HEK293 (cell line): ENCODE measurements at regions not wholly inside any gene's neighbourhood (a gene's known extent, or its start where the extent isn't known, plus 50 kb on each side); places are given as distances from the start of the nearest gene placed in this dataset.

ENCODE experiments used
- CTCF ChIA-PET: fragments of 350-600 bp; formaldehyde crosslinking; extraction: SDS; loops from one replicate; lab custom pipeline; 2021; ENCODE audit warnings: antibody characterized with exemption; lab: Yijun Ruan, JAX
- POLR2A ChIA-PET: fragments of 300-600 bp; formaldehyde crosslinking; extraction: SDS; loops from one replicate; lab custom pipeline; 2020; ENCODE audit warnings: antibody characterized with exemption, inconsistent platforms; lab: Yijun Ruan, JAX
- H3K27ac ChIP-seq: fragments of 200-500 bp; sonication (Bioruptor generic); 2 replicates; pipeline ENCODE4 v1.5.1; 2014; ENCODE audit warnings: low read depth, low read length, control low read depth, inconsistent platforms; ENCODE audit errors: extremely low read depth
- H3K36me3 ChIP-seq, 2 experiments: fragments of 200-500 bp in 1 of 2; sonication (Bioruptor generic) in 1 of 2; 1 replicate in 1 of 2; 2 replicates in 1 of 2; pipeline ENCODE4 v1.5.1; 2014 to 2017; ENCODE audit warnings: inconsistent platforms in 2 of 2, low read length in 2 of 2; ENCODE audit not compliant: control insufficient read depth in 2 of 2, insufficient read depth in 1 of 2
- H3K4me1 ChIP-seq: fragments of 200-500 bp; sonication (Bioruptor generic); 2 replicates; pipeline ENCODE4 v1.5.1; 2014; ENCODE audit warnings: mild to moderate bottlenecking, low read length, inconsistent platforms; ENCODE audit not compliant: control insufficient read depth, insufficient read depth
- H3K4me3 ChIP-seq: 2 replicates; pipeline ENCODE4 v1.5.1; 2011; ENCODE audit warnings: low read depth, mild to moderate bottlenecking, control low read depth, low read length, moderate library complexity
- H3K9me3 ChIP-seq: fragments of 200-500 bp; sonication (Bioruptor generic); 2 replicates; pipeline ENCODE4 v1.5.1; 2014; ENCODE audit warnings: low read depth, low read length, inconsistent platforms; ENCODE audit not compliant: control insufficient read depth, insufficient read depth
- FEZF1 ChIP-seq: fragments of 450-650 bp; formaldehyde crosslinking; IDR thresholded peaks from 2 replicates; pipeline ENCODE4 v1.5.1; 2016; ENCODE audit warnings: missing biosample characterization, missing genetic modification characterization
- KLF16 ChIP-seq: fragments of 450-650 bp; formaldehyde crosslinking; IDR thresholded peaks from 2 replicates; pipeline ENCODE4 v1.5.1; 2017; ENCODE audit warnings: missing biosample characterization, missing genetic modification characterization
- KLF8 ChIP-seq: fragments of 450-650 bp; formaldehyde crosslinking; IDR thresholded peaks from 2 replicates; pipeline ENCODE4 v1.5.1; 2016; ENCODE audit warnings: missing biosample characterization, missing genetic modification characterization
- KLF9 ChIP-seq: fragments of 450-650 bp; formaldehyde crosslinking; IDR thresholded peaks from 2 replicates; pipeline ENCODE4 v1.5.1; 2016; ENCODE audit warnings: missing biosample characterization, missing genetic modification characterization, low read depth
- MEIS1 ChIP-seq: sonication (generic); formaldehyde crosslinking; IDR thresholded peaks from 2 replicates; pipeline ENCODE4 v1.8.1; 2022; ENCODE audit warnings: missing genetic modification reagents, mild to moderate bottlenecking, borderline replicate concordance
- SCRT1 ChIP-seq: fragments of 450-650 bp; formaldehyde crosslinking; IDR thresholded peaks from 2 replicates; pipeline ENCODE4 v1.5.1; 2016; ENCODE audit warnings: missing biosample characterization, missing genetic modification characterization, borderline replicate concordance
- ZFP69B ChIP-seq: fragments of 450-650 bp; formaldehyde crosslinking; IDR thresholded peaks from 2 replicates; pipeline ENCODE4 v1.5.1; 2016; ENCODE audit warnings: missing biosample characterization, missing genetic modification characterization
- ZNF10 ChIP-seq: fragments of 450-650 bp; formaldehyde crosslinking; IDR thresholded peaks from 2 replicates; pipeline ENCODE4 v1.5.1; 2017; ENCODE audit warnings: missing biosample characterization, missing genetic modification characterization
- ZNF112 ChIP-seq: fragments of 450-650 bp; formaldehyde crosslinking; IDR thresholded peaks from 2 replicates; pipeline ENCODE4 v1.5.0; 2017; ENCODE audit warnings: missing biosample characterization, missing genetic modification characterization
- ZNF132 ChIP-seq: fragments of 450-650 bp; formaldehyde crosslinking; IDR thresholded peaks from 2 replicates; pipeline ENCODE4 v1.5.1; 2017; ENCODE audit warnings: missing biosample characterization, missing genetic modification characterization, borderline replicate concordance
- ZNF140 ChIP-seq: fragments of 450-650 bp; formaldehyde crosslinking; IDR thresholded peaks from 2 replicates; pipeline ENCODE4 v1.5.1; 2016; ENCODE audit warnings: missing biosample characterization, missing genetic modification characterization
- ZNF146 ChIP-seq: fragments of 450-650 bp; formaldehyde crosslinking; IDR thresholded peaks from 2 replicates; pipeline ENCODE4 v1.5.1; 2016; ENCODE audit warnings: missing biosample characterization, missing genetic modification characterization
- ZNF169 ChIP-seq: fragments of 450-650 bp; formaldehyde crosslinking; IDR thresholded peaks from 2 replicates; pipeline ENCODE4 v1.5.1; 2016; ENCODE audit warnings: missing biosample characterization, missing genetic modification characterization
- ZNF335 ChIP-seq: fragments of 450-650 bp; formaldehyde crosslinking; conservative IDR thresholded peaks from 2 replicates; pipeline ENCODE4 v1.5.1; 2016; ENCODE audit warnings: missing biosample characterization, missing genetic modification characterization
- ZNF544 ChIP-seq: fragments of 450-650 bp; formaldehyde crosslinking; IDR thresholded peaks from 2 replicates; pipeline ENCODE4 v1.5.0; 2017; ENCODE audit warnings: missing biosample characterization, missing genetic modification characterization
- ZNF548 ChIP-seq: fragments of 450-650 bp; formaldehyde crosslinking; IDR thresholded peaks from 2 replicates; pipeline ENCODE4 v1.5.1; 2016; ENCODE audit warnings: missing biosample characterization, missing genetic modification characterization
- ZNF560 ChIP-seq: fragments of 450-650 bp; formaldehyde crosslinking; IDR thresholded peaks from 2 replicates; pipeline ENCODE4 v1.5.1; 2017; ENCODE audit warnings: missing biosample characterization, missing genetic modification characterization, borderline replicate concordance
- ZNF624 ChIP-seq: fragments of 450-650 bp; formaldehyde crosslinking; IDR thresholded peaks from 2 replicates; pipeline ENCODE4 v1.5.1; 2017; ENCODE audit warnings: missing biosample characterization, missing genetic modification characterization
- ZNF629 ChIP-seq: fragments of 450-650 bp; formaldehyde crosslinking; IDR thresholded peaks from 2 replicates; pipeline ENCODE4 v1.5.1; 2017; ENCODE audit warnings: missing biosample characterization, missing genetic modification characterization
- ZNF645 ChIP-seq: fragments of 450-650 bp; formaldehyde crosslinking; IDR thresholded peaks from 2 replicates; pipeline ENCODE4; 2016; ENCODE audit warnings: missing biosample characterization, missing genetic modification characterization
- ZNF704 ChIP-seq: fragments of 450-650 bp; formaldehyde crosslinking; IDR thresholded peaks from 2 replicates; pipeline ENCODE4 v1.5.1; 2016; ENCODE audit warnings: missing biosample characterization, missing genetic modification characterization
- ZNF747 ChIP-seq: fragments of 450-650 bp; formaldehyde crosslinking; IDR thresholded peaks from 2 replicates; pipeline ENCODE4 v1.5.1; 2016; ENCODE audit warnings: missing biosample characterization, missing genetic modification characterization
- ZSCAN18 ChIP-seq: fragments of 450-650 bp; formaldehyde crosslinking; IDR thresholded peaks from 2 replicates; pipeline ENCODE4 v1.5.1; 2016; ENCODE audit warnings: missing biosample characterization, missing genetic modification characterization
- ZSCAN30 ChIP-seq: fragments of 450-650 bp; IDR thresholded peaks from 2 replicates; pipeline ENCODE4 v1.5.1; 2018; ENCODE audit warnings: missing biosample characterization, mild to moderate bottlenecking, missing genetic modification characterization, moderate library complexity
- TF ChIP-seq, protein P1 (sequence below): fragments of 450-650 bp; formaldehyde crosslinking; optimal IDR thresholded peaks from 2 replicates; pipeline ENCODE3; 2016; ENCODE audit warnings: missing biosample characterization, mild to moderate bottlenecking, missing genetic modification characterization

DNA sequence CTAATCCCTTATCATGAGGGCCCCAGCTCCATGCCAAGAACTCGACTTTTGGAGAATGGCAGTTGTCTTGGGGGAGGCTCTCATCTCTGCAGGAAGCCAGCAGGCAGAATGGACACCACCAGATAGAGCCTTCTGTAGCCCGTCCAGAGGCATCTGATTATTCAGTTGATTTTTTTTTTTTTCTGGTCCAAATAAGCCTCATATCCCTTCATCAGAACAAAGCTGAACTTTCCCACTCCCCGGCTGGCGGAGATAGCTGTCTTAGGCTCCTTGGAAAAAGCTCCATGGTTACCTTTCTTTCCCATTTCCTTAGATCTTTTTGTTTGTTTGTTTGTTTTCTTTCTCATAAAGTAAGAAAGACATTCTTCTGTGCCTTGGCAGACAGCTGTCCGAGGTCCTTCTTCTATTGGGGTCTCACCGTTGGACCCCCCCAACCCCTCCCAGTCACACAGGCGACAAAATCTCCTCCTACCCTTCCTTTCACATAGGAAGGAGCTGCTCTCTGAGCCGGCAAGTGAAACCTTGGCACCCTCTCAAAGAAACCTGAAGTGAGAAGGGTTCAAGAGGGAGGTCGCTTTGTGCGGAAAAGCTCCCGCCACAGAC lies 278.5 kb downstream of the RPS6KC1 start:
- H3K9me3 ChIP-seq = no peaks in the 10 kb centered on the region
- no peaks in the 10 kb centered on the region for H3K36me3 ChIP-seq
- POLR2A ChIA-PET = interaction anchor here (0.8 kb wide), 1 partner anchor 70 kb away, joined by 5 read pairs; no protein-coding TSS in a partner anchor
- H3K4me1 ChIP-seq = no peaks in the 10 kb centered on the region
- CTCF ChIA-PET = no interaction called here
- TF ChIP-seq KLF9 (tag by site-specific recombination) (no peak), ZNF544 (no peak), ZNF10 (tag by site-specific recombination) (no peak), ZNF747 (tag by site-specific recombination) (no peak), ZSCAN30 (tag by site-specific recombination) (no peak), ZNF112 (tag by site-specific recombination) (no peak), ZNF560 (tag by site-specific recombination) (no peak), SCRT1 (tag by site-specific recombination) (no peak), ZSCAN18 (no peak), ZNF146 (tag by site-specific recombination) (no peak), ZNF629 (tag by site-specific recombination) (no peak), KLF16 (tag by site-specific recombination) (no peak), ZNF169 (no peak), ZNF624 (tag by site-specific recombination) (no peak)
- TF ChIP-seq, protein P1, sequence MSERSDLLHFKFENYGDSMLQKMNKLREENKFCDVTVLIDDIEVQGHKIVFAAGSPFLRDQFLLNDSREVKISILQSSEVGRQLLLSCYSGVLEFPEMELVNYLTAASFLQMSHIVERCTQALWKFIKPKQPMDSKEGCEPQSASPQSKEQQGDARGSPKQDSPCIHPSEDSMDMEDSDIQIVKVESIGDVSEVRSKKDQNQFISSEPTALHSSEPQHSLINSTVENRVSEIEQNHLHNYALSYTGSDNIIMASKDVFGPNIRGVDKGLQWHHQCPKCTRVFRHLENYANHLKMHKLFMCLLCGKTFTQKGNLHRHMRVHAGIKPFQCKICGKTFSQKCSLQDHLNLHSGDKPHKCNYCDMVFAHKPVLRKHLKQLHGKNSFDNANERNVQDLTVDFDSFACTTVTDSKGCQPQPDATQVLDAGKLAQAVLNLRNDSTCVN = no peak
- H3K27ac ChIP-seq = no peak overlapping the region
- no peak overlapping the region for H3K4me3 ChIP-seq

- CTCF ChIA-PET = no interaction called here
Measured at GRCh38 chr1:213330281-213330680, 279.2 kb downstream of the RPS6KC1 start.

More at GRCh38 chr1:213330281-213330680, 279.2 kb downstream of the RPS6KC1 start:
- H3K9me3 ChIP-seq = no peaks in the 10 kb centered on the region
- POLR2A ChIA-PET = no interaction called here
- no peaks in the 10 kb centered on the region for H3K36me3 ChIP-seq
- TF ChIP-seq ZNF645 (tag by site-specific recombination) (no peak), ZNF140 (no peak), KLF8 (tag by site-specific recombination) (no peak), ZNF704 (no peak), ZNF335 (tag by site-specific recombination) (no peak), FEZF1 (no peak), ZNF132 (tag by site-specific recombination) (no peak), ZFP69B (tag by site-specific recombination) (no peak), MEIS1 (CRISPR knock-in tag) (no peak), ZNF548 (tag by site-specific recombination) (no peak)
- TF ChIP-seq, all 188 proteins: peak for 0
- Histone ChIP-seq H3K4me1 (no peaks in the 10 kb centered on the region), H3K4me3 (no peak overlapping the region), H3K27ac (no peak overlapping the region)
